HG02884 (cell line): ENCODE measurements at regions not wholly inside any gene's neighbourhood (a gene's known extent, or its start where the extent isn't known, plus 50 kb on each side); places are given as distances from the start of the nearest gene placed in this dataset.
A peak's percentile ranks its signal among the peaks of the same experiment; 100 is the strongest.
"Not testable (repeated sequence)": the region's sequence is repeated elsewhere in the genome, so short reads cannot be mapped to it uniquely, and the experiment has no call there.

Source experiments
- ATAC-seq: cut with Tn5 transposase; IDR thresholded peaks from one replicate; pipeline ENCODE4 v1.9.1; 2021; ENCODE audit warnings: mild to moderate bottlenecking, moderate library complexity; ENCODE audit not compliant: unreplicated experiment

DNA sequence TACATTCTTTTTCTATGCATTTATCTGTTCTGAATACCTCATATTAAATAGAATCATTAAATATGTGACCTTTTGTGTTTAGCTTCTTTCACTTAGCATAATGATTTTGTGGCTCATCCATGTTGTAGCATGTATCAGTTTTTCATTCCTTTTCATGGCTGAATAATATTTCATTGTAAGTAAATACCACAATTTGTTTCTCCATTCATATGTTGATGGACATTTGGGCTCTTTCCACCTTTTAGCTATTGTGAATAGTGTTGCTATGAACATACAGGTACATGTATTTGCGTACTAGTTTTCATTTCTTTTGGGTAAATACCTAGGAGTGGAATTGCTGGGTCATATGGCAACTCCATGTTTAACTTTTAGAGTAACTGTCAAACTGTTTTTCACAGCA lies 85.1 kb downstream of the GNL3L start:
- ATAC-seq = no peak

DNA sequence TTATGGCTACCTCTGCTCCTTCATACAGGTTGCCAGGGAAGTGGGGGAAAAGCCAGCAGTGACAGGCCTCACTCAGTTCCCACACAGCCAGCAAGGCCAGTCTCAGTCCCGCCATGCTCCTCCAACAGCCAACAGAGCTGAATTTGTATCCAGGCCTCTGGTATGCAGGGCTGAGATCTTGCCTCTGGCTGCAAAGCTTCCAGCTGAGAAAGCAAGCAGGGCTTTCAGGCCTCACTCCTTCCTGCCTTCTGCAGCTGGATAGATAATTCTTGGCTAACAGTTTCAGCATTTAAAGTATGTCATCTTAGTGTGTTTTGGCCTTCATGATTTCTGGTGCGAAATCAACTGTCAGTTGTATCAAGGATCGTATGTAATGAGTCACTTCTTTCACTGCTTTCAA lies 103.6 kb downstream of the GNL3L start:
- ATAC-seq = no peak

DNA sequence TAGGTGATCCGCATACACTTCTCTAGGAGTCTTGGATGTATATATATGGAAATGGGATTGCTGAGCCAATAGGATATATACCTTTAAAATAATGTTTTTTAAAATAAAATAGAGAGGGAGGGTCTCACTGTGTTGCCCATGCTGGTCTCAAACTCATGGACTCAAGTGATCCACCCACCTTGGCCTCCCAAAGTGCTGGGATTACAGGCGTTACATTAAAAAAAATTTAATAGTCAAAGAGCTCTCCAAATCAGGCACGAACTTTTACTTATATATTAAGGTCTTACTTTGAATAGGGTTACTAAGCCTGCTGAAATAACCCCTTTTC lies 109.0 kb downstream of the GNL3L start:
- no peak for ATAC-seq

DNA sequence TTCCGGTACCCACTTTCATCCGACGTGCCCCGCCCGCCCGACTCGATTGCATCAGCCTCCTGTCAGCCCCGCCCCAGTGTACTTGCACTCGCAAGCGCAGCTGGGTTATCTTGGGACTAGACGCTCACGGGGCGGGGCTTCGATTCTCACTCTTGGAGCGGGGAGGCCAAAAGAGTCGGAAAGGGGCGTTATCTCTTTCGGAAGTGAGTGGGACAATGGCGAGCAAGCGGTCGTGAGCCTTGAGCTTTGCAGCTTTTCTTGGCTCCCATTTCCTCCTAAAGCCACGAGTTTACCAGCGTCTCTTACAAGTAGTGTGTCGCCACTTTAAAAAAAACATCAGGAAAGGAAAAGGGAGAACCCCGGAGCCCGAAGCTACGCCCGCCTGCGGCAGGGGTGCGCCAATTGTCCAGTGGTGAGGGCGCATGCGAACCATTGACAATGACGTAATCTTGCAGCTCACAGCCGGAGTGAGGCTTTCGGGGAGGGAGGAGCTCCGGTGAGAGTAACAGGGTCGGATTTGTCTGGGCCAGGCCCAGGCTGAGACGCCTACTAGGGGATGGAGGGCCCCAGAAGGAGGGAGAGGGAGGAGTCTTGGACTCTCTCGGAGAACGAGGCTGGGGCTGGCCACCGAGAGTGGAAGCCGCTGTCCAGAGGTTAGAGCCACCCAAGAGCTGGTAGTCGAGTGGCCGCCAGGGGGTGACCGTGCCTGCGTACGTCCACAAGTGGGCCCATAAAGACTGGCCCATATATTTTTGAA lies 109.5 kb downstream of the GNL3L start:
- ATAC-seq = peak; percentile 90

DNA sequence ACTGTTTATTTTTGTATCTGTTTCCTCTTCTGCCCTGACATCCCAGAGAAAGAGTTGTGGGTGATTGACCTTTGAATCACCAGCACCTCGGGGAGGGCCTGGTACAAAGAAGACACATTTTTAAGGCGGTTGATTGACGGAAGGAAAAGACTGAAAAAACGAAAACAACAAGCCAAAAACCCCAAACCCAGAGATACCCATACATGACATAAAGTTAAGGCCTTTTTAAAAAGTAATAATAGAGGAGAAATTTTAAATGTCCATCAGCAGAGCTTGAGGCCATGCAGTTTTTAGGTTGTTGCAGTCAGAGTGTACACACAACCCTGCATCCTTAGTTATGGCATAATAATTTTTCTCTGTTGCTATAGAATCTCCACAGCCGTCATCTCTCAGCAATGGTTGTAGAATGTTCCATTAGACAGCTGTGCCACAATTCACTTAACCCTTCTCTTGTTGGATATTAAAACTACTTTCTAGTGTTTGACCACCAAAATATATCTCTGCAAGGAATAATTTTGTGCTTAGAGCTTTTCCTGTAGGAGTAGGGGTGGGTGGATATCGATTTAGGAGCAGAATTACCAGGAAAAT lies 110.2 kb downstream of the GNL3L start:
- ATAC-seq = no peak

DNA sequence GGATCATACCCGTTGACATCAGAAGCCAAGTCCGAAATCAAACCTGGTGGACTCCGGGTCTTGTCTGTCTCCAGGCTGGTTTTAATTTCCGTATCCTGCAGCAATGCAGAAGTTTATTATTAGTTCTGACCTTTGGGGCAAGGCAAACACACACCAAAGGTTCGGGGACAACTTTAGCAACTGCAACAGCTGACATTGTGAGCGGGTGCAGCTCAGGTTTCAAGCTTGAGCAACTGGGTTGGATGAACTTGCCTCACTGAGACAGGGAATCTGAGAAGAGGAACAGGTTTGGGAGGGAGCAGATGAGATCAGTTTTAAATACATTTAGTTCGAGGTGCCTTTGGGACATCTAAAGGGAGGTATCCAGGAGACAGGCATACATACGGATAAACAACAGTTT lies 110.7 kb downstream of the GNL3L start:
- no peak for ATAC-seq

DNA sequence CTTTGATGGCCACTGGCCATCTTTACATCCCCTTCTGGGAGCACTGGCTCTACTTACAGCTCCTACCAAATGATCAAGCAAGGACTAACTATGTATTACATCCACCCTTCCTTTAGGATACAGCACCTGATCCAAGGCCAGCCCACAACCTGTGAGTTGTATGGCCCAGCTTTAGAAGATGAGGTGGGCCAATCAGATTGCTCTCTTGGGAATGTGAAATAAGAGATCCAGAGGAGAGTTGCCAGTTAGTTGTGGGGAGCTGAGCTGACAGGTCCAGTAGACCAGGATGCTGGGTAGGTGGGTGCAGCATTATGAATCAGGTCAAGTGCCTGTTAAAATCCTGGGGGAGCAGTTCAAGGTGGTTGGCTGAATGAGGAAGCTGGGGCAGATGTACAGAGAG lies 111.5 kb downstream of the GNL3L start:
- no peak for ATAC-seq

DNA sequence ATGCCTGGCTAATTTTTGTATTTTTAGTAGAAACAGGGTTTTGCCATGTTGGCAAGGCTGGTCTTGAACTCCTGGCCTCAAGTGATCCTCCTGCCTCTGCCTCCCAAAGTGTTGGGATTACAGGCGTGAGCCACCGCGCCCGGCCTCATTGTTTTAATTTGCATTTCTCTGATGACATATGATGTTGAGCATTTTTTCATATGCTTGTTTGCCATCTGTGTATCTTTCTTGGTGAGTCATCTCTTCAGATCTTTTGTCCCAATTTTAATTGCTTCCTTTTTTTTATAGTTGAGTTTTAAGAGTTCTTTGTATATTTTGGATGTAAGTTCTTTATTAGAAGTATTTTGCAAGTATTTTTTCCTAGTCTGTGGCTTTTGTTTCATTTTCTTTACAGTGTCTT lies 117.6 kb downstream of the GNL3L start:
- ATAC-seq = not testable (repeated sequence)

DNA sequence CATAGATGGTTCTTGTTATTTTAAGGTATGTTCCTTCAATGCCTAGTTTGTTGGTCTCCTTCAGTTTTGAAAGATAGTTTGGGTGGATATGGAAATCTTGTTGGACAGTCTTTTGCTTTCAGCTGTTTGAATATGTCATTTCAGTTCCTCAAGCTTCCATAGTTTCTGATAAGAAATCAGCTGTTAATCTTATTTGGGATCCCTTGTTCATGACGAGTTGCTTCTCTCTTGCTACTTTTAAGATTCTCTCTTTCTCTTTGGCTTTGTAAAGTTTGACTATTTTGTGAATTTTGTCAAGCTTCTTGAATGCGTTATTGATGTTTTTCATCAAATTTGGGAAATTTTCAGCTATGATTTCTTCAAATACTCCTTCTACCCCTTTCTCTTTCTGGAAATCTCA lies 129.5 kb downstream of the GNL3L start:
- no peak for ATAC-seq

DNA sequence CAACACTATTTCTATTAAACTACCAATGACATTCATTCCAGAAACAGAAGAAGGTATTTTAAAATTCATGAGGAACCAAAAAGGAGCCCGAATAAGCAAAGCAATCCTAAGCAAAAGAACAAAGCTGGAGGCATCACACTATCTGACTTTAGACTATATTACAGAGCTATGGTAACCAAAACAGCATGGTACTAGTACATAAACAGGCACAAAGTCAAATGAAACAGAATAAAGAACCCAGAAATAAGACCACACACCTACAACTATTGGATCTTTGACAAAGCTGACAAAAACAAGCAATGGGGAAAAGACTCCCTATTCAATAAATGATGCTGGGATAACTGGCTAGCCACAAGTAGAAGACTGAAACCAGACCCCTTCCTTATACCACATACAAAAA lies 122.3 kb downstream of the ITIH6 start:
- no peak for ATAC-seq

DNA sequence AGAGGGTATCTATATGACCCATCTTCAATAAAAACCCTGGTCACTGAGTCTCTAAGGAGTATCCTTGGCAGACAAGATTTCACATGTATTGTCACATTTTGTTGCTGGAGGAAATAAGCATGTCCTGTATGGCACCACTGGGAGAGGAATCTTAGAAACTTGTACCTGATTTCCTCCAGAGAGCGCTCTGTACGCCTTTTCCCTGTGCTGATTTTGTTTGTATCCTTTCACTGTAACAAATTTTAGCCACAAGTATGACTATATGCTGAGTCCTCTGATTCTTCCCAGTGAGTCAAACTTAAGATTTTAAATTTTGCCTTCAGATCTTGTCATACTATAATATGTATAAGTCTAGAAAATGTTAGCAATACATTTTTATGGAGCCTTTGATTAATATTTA lies 102.8 kb downstream of the ITIH6 start:
- no peak for ATAC-seq

DNA sequence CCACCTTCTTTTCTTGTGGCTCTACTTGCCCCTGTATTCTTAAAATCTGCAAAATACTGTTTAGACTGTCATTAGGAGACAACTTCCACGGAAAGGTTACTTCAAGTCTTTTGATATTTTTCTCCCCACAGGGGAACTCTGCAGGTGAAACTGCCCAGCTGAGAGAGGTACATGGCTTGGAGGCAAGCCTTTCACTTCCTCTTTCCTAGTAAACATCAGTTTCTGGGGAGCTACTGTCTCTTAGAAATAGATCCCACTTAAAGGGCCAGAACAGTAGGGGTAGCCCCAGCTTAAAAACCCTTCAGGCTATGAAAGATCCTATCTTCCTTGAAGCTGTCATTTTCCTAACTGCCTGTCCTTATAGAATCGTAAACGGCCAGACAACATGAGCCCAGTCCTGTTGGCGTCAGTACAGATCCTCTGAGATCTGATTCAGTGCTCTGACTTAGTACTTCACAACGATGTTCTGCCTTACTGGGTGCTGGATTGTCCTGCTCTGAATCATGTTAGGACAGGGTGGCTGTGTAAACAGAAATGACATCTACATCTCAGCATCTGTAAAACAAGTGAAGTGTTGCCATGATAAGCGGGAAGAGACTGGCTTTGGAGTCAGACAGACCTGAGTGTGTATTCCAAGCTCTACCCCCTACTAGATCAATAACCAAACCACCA lies 102.1 kb downstream of the ITIH6 start:
- ATAC-seq = peak; percentile 99
